ENCODE measurements at regions not wholly inside any gene's neighbourhood (a gene's known extent, or its start where the extent isn't known, plus 50 kb on each side); places are given as distances from the start of the nearest gene placed in this dataset.

DNA sequence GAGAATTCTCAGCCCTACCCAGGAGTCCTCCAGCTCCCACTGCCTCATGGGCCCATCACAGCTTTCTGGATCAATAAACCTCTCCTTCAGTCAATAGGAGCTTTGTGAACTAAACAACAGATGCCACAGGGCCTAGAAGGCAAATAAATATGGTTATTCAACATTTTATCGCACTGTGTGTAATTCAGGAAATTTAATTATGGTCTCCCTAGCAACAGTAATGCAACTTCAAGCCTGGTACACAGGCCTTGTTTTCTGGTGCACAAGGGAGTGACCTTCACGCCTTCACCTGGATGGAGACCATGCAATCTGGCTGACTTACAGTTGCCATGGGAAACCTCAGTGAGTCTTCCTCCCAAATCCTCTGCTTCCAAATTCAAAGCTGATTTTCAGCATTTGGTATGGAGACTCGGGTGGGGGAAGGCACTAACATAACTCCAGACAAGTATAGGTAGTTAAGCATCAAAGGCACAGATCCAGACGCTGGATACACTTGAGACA lies 441.0 kb upstream of the NPVF start:
- Histone ChIP-seq H3K4me1 (ENCODE audit: control insufficient read depth, extremely low read depth, insufficient read depth, low read length) (no peaks in the 10 kb centered on the region), H3K27me3 (ENCODE audit: control insufficient read depth in 2 of 2, insufficient read depth in 2 of 2, low read length in 2 of 2) (no peaks in the 10 kb centered on the region), H3K79me2 (ENCODE audit: control insufficient read depth, insufficient read depth, low read length) (no peaks in the 10 kb centered on the region), H3K36me3 (ENCODE audit: control insufficient read depth in 2 of 2, extremely low read depth in 1 of 2, insufficient read depth in 2 of 2, low read length in 2 of 2) (no peaks in the 10 kb centered on the region), H3K4me3 (replicated peaks in 1 of 3; ENCODE audit: insufficient read depth in 1 of 3, low read depth in 1 of 3, low read length in 3 of 3) (no peak overlapping the region), H3K9me1 (replicated peaks; ENCODE audit: control insufficient read depth, extremely low read depth, insufficient read depth, low read length) (no peaks in the 10 kb centered on the region), H3K9me3 (replicated peaks; ENCODE audit: control insufficient read depth, insufficient read depth, low read length) (no peaks in the 10 kb centered on the region), H3K27ac (ENCODE audit: insufficient read depth, low read depth, low read length) (no peak overlapping the region), H3K9ac (replicated peaks; ENCODE audit: extremely low read depth, insufficient read depth, low read length) (no peak overlapping the region), H2AFZ (ENCODE audit: low read depth, low read length) (no peak overlapping the region), H4K20me1 (replicated peaks; ENCODE audit: control insufficient read depth, extremely low read depth, insufficient read depth, low read length) (no peaks in the 10 kb centered on the region), H3K4me2 (ENCODE audit: insufficient read depth, low read length) (no peak overlapping the region)
- no peak for FAIRE-seq
- dilution Hi-C loops (cut with MboI; ENCODE audit: extremely low pct_ligation_motif_present, low sequenced_read_pairs): no loop called here
- no TSS peak for BruUV-seq (replicated peaks)
- POLR2A ChIA-PET: no interaction called here
- DNase-seq (ENCODE audit: low read depth, low spot score): no peak
- intact Hi-C loops (cut with micrococcal nuclease): no loop called here
- TF ChIP-seq, protein P1, sequence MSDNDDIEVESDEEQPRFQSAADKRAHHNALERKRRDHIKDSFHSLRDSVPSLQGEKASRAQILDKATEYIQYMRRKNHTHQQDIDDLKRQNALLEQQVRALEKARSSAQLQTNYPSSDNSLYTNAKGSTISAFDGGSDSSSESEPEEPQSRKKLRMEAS (IDR thresholded peaks at IDR 0.05; ENCODE audit: insufficient read depth, insufficient read length): no peak
- TF ChIP-seq GATA2 (IDR thresholded peaks at IDR 0.05; ENCODE audit: insufficient read depth, insufficient read length, low read depth, low read length): no peak
- CTCF ChIA-PET: no interaction called here

DNA sequence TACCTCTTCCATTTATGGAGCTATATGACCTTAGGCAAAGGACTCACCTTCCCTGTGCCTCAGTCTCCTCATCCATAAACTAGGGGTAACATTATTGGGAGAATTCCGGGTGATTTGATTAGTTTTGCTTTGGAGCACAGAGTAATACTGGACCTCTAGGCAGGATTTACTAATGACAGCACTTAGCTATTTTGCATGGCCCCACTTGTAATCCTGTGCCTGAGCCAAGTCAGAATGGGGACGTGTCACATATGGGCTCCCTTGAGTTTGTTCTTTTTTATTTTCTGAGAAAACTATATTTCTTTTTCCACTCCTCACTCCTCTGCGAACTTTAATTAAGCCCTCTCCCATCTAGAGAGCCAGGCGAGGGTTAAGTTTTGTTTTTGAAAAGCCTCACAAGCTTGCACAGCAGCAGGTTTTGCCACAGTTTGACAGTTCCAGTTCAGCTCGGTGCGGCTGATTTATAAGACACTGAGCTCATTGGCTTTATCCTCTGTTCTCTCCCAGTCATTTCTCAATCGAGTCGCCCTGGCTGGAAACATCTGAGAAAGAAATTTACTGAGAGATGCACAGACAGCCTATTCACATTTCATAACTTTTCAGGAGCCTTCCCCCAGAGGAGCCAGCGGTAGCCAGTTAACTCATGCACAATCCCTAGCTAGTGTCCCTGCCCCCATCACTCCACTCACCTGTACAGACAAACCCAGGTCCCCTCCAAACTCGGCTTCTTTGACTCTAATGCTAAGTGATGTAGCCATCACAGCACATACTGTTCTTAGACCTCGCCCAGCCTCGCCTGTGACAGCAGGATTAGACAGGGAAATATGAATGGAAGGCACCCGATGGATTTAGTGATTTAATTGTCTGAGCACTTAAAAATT lies 441.9 kb upstream of the NPVF start:
- Histone ChIP-seq H3K27me3 (ENCODE audit: control insufficient read depth in 2 of 2, insufficient read depth in 2 of 2, low read length in 2 of 2) (no peaks in the 10 kb centered on the region), H3K79me2 (ENCODE audit: control insufficient read depth, insufficient read depth, low read length) (no peaks in the 10 kb centered on the region), H4K20me1 (replicated peaks; ENCODE audit: control insufficient read depth, extremely low read depth, insufficient read depth, low read length) (no peaks in the 10 kb centered on the region), H3K4me1 (ENCODE audit: control insufficient read depth, extremely low read depth, insufficient read depth, low read length) (no peaks in the 10 kb centered on the region), H3K9me1 (replicated peaks; ENCODE audit: control insufficient read depth, extremely low read depth, insufficient read depth, low read length) (no peaks in the 10 kb centered on the region), H3K4me3 (replicated peaks in 1 of 3; ENCODE audit: insufficient read depth in 1 of 3, low read depth in 1 of 3, low read length in 3 of 3) (no peak overlapping the region), H3K9me3 (replicated peaks; ENCODE audit: control insufficient read depth, insufficient read depth, low read length) (no peaks in the 10 kb centered on the region), H3K9ac (replicated peaks; ENCODE audit: extremely low read depth, insufficient read depth, low read length) (no peak overlapping the region), H3K36me3 (ENCODE audit: control insufficient read depth in 2 of 2, extremely low read depth in 1 of 2, insufficient read depth in 2 of 2, low read length in 2 of 2) (no peaks in the 10 kb centered on the region), H2AFZ (ENCODE audit: low read depth, low read length) (no peak overlapping the region), H3K4me2 (ENCODE audit: insufficient read depth, low read length) (no peak overlapping the region), H3K27ac (ENCODE audit: insufficient read depth, low read depth, low read length) (no peak overlapping the region)
- dilution Hi-C loops (cut with MboI; ENCODE audit: extremely low pct_ligation_motif_present, low sequenced_read_pairs): no loop called here
- POLR2A ChIA-PET: no interaction called here
- BruUV-seq (replicated peaks): no TSS peak
- TF ChIP-seq JUN (IDR thresholded peaks at IDR 0.05; ENCODE audit: borderline replicate concordance, insufficient read depth, insufficient read length, low read depth) (no peak), GATA2 (IDR thresholded peaks at IDR 0.05; ENCODE audit: insufficient read depth, insufficient read length, low read depth, low read length) (no peak), POLR2AphosphoS5 (IDR thresholded peaks at IDR 0.05; ENCODE audit: insufficient read depth, low read depth, low read length) (no peak)
- TF ChIP-seq, protein P2, sequence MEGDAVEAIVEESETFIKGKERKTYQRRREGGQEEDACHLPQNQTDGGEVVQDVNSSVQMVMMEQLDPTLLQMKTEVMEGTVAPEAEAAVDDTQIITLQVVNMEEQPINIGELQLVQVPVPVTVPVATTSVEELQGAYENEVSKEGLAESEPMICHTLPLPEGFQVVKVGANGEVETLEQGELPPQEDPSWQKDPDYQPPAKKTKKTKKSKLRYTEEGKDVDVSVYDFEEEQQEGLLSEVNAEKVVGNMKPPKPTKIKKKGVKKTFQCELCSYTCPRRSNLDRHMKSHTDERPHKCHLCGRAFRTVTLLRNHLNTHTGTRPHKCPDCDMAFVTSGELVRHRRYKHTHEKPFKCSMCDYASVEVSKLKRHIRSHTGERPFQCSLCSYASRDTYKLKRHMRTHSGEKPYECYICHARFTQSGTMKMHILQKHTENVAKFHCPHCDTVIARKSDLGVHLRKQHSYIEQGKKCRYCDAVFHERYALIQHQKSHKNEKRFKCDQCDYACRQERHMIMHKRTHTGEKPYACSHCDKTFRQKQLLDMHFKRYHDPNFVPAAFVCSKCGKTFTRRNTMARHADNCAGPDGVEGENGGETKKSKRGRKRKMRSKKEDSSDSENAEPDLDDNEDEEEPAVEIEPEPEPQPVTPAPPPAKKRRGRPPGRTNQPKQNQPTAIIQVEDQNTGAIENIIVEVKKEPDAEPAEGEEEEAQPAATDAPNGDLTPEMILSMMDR (IDR thresholded peaks at IDR 0.05; ENCODE audit: extremely low read depth in 1 of 2, insufficient read depth in 1 of 2, low read depth in 1 of 2, low read length in 2 of 2): no peak
- TF ChIP-seq, protein P1 (IDR thresholded peaks at IDR 0.05; ENCODE audit: insufficient read depth, insufficient read length): no peak
- DNase-seq (ENCODE audit: low read depth, low spot score) (no peak), FAIRE-seq (no peak)
- CTCF ChIA-PET: no interaction called here
- intact Hi-C loops (cut with micrococcal nuclease): no loop called here
